ENCODE measurements at regions not wholly inside any gene's neighbourhood (a gene's known extent, or its start where the extent isn't known, plus 50 kb on each side); places are given as distances from the start of the nearest gene placed in this dataset.

DNA sequence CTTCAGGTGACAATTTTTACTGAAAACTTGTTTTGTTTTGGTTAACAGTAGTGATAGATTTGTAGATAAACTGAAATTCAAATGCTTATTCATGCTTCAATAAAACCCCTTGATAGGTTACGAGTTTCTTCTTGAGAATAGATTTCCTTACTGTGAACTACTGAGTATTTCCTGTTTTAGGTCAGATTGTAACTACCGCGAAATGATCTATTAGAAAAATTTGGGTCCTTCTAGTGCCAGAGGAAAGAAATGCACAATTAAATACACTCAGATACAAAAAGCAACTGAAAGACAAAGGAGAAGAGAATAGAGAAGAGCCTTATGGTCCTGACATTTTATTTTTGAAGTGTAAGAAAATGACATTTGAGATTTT is 251.7 kb upstream of the TBL1XR1 start:
- no peak for TF ChIP-seq CREB1 (CRISPR knock-in tag; IDR thresholded peaks at IDR 0.05)
- no peak for TF ChIP-seq NR2C2 (CRISPR knock-in tag; IDR thresholded peaks at IDR 0.05)
- TF ChIP-seq, protein P1, sequence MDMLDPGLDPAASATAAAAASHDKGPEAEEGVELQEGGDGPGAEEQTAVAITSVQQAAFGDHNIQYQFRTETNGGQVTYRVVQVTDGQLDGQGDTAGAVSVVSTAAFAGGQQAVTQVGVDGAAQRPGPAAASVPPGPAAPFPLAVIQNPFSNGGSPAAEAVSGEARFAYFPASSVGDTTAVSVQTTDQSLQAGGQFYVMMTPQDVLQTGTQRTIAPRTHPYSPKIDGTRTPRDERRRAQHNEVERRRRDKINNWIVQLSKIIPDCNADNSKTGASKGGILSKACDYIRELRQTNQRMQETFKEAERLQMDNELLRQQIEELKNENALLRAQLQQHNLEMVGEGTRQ (CRISPR knock-in tag; IDR thresholded peaks at IDR 0.05), result no peak
- no peak for TF ChIP-seq E2F1 (CRISPR knock-in tag; IDR thresholded peaks at IDR 0.05)
- TF ChIP-seq, protein P2, sequence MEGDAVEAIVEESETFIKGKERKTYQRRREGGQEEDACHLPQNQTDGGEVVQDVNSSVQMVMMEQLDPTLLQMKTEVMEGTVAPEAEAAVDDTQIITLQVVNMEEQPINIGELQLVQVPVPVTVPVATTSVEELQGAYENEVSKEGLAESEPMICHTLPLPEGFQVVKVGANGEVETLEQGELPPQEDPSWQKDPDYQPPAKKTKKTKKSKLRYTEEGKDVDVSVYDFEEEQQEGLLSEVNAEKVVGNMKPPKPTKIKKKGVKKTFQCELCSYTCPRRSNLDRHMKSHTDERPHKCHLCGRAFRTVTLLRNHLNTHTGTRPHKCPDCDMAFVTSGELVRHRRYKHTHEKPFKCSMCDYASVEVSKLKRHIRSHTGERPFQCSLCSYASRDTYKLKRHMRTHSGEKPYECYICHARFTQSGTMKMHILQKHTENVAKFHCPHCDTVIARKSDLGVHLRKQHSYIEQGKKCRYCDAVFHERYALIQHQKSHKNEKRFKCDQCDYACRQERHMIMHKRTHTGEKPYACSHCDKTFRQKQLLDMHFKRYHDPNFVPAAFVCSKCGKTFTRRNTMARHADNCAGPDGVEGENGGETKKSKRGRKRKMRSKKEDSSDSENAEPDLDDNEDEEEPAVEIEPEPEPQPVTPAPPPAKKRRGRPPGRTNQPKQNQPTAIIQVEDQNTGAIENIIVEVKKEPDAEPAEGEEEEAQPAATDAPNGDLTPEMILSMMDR (IDR thresholded peaks at IDR 0.05), result no peak
- no peak for TF ChIP-seq KAT7 (CRISPR knock-in tag; IDR thresholded peaks at IDR 0.05; ENCODE audit: borderline replicate concordance)
- no peak for TF ChIP-seq ZNF317 (CRISPR knock-in tag; IDR thresholded peaks at IDR 0.05; ENCODE audit: borderline replicate concordance, low read depth)
